GM08714 (cell line): ENCODE measurements at regions not wholly inside any gene's neighbourhood (a gene's known extent, or its start where the extent isn't known, plus 50 kb on each side); places are given as distances from the start of the nearest gene placed in this dataset.

Experiments used
- H3K4me3 ChIP-seq: fragments of 200-500 bp; sonication (Bioruptor generic); 2 replicates; pipeline ENCODE4 v1.5.1; 2014; ENCODE audit warnings: mild to moderate bottlenecking, low read length, inconsistent platforms
- ZNF274 ChIP-seq: IDR thresholded peaks from 2 replicates; pipeline ENCODE4 v1.6.1; 2012; ENCODE audit warnings: mild to moderate bottlenecking, low read depth, low read length

DNA sequence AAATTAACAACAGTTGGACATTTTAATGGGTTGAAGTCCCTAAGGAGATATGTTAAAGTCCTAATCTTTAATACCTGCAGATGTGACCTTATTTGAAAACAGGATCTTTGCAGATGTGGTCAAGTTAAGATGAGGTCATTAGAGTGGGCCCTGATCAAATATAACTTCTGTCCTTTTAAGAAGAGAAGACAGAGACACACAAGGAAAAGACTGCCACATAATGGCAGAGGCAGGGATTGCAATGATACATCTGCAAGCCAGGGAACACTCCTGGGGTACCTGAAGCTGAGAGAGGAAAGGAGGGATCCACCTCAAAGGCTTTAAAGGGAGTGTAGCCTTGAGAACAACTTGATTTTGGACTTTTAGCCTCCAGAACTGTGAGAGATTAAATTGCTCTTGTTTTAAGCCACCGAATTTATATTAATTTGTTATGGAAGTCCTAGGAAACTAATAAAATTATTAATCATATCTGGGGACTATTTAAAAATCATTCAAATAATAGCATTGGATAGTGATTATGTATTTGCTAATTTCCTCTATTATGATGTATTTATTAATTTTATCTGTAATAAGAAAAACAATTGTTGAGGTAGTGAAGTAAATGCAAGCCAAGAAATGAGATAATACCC, 700.0 kb upstream of the PCDH15 start:
- no peak for TF ChIP-seq ZNF274
- no peak overlapping the region for H3K4me3 ChIP-seq

DNA sequence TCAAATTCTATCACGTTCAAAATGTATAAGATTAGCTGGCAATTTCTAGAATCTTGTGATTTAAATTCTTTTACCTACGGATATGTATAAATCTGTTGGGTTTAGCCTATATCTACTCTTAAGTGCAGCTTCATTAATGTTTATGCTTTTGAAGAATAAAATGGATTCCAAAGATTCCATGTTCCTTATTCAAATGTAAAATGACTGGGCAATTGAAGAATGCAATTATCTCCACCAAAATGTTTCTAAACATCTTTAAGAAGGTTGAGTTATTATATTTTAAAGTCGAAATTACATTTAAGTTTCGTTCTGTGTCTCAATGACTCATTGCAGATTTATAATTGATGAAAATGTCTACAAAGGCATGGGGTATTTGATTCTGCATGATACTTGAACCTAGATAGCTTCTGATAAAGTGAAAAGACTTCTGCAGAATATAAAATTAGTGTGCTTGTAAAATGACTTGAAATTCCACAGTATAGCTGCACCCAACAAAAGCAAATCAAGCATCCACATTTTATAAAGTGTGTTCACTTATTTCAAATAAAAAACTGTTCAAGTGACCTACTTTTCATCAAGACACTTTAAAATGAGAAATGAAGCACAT, 697.0 kb upstream of the PCDH15 start:
- no peak for TF ChIP-seq ZNF274
- H3K4me3 ChIP-seq: no peak overlapping the region

DNA sequence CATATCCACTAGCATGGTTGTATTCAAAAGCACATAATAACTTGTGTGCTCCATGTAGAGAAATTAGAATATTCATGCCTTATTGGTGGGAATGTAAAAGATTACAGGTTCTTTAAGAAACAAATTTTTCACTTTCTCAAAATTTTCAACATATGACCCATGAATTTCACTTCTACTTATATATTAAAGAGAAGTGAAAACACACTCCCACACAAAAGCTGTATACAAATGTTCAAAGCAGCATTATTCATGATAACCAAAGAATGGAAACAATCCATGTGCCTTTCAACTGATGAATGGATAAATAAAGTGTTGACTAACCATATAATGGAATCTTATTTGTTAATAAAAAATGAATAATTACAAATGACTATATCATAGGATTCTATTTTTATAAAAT, 694.5 kb upstream of the PCDH15 start:
- no peak for TF ChIP-seq ZNF274
- H3K4me3 ChIP-seq: no peak overlapping the region

DNA sequence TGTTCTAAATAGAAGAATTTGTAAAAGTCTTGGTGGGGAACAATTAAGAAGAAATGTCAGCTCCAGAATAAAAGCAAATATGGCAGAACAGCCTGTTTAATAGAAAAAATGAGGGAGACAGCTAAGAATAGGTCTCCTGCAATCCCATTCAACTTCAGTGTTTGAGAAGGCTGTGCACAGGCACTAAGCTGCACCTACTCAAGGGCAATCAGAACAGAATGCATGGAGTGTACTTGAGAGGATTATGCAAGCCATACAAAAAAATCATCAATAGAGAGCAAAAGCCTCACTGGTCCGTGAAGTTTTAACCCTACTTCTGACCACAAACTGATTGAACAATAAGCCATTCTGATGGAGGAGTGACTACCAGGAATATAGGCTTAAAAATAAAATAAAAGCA, 690.7 kb upstream of the PCDH15 start:
- no peak for TF ChIP-seq ZNF274
- no peak overlapping the region for H3K4me3 ChIP-seq

- H3K4me3 ChIP-seq: no peak overlapping the region
- TF ChIP-seq ZNF274: no peak
These were observed 684.8 kb upstream of the PCDH15 start for GRCh38 chr10:55485827-55486226.

- TF ChIP-seq ZNF274: no peak
- H3K4me3 ChIP-seq: no peak overlapping the region
These were observed 675.1 kb upstream of the PCDH15 start for GRCh38 chr10:55476129-55476528.

DNA sequence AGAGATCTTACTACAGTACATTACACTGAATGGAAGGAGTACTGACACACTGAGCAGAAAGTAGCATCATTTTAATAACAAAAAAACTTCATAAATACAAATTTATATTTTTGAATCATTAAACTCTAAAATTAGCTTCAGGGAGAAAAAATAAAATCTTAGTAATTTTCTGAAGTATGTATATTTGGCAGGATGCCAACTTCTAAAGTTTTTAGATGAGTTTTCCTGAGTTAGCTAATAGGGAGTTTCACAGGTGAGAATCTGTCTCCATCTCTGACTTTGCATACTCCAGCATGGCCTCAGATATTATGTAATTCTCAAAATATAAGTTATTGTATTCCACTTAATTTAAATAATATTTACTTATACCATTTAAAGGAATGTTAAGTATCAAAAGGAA, 673.2 kb upstream of the PCDH15 start:
- H3K4me3 ChIP-seq: no peak overlapping the region
- no peak for TF ChIP-seq ZNF274

GRCh38 chr10:55470840-55471239, 669.8 kb upstream of the PCDH15 start:
- H3K4me3 ChIP-seq: no peak overlapping the region
- TF ChIP-seq ZNF274: no peak

- no peak for TF ChIP-seq ZNF274
- no peak overlapping the region for H3K4me3 ChIP-seq
These were observed 665.9 kb upstream of the PCDH15 start for GRCh38 chr10:55466806-55467504.

DNA sequence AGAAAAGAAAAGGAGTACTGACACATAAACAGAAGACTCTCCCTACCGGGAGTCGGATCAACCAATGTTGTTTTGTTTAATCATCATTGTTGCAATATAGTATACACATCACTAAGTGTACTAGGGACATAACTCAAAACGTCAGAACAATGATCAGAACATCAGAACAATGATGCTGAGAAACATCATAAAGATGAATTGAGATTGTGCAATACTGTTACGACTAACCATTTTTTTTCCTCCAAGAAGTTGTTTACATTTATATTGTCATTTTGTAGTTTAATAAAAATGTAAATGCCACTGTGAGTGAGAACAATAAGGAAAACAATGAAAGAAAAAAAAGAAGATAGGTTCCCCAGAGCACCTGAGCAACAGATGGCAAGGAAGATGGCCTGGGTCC, 663.1 kb upstream of the PCDH15 start:
- TF ChIP-seq ZNF274: no peak
- H3K4me3 ChIP-seq: no peak overlapping the region

- no peak for TF ChIP-seq ZNF274
- no peak overlapping the region for H3K4me3 ChIP-seq
These were observed 659.0 kb upstream of the PCDH15 start for GRCh38 chr10:55460008-55460407.

DNA sequence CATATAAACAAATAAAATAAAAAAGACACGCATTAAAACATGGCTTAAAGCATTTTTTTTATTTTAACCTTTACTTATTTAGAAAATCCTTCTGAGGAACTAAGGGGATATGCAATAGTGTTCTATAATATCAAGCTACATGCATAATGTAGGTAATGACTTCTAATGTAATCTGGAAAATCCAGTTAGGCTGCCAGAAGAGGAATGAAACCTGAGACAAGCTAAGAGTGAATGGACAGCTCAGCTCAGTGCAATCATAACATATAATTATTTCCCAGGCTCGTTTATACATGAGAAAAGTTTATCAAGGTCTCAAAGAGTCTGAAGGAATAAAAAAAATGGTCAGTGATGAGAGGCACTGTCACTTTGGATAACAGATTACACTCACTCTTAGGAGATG, 649.0 kb upstream of the PCDH15 start:
- no peak for TF ChIP-seq ZNF274
- no peak overlapping the region for H3K4me3 ChIP-seq

DNA sequence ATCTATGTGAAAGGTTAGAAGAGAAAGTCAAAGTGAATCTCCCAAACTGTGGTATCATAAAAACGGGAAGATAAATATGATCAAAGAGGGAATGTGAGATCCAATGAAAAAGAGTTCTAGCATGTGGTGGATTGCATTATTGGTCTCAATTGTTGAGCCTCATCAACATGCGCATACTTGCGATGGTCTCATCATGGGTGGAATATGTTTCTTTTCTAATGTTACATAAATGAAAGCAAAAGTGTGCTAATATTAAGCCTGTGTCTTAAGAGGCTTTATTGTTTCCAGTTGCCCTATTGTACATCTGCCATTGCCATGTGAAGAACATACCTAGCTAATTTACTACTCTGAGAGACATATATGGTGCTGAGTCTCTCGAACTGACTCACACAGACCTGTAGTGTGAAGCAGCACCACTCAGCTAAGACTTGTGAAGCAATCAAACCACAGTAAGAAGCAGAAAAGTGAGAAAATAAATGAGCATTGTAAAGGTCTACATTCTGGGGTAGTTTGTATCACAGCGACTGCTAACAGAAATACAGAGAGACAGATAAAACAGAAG, 645.5 kb upstream of the PCDH15 start:
- H3K4me3 ChIP-seq: no peak overlapping the region
- TF ChIP-seq ZNF274: no peak

- no peak for TF ChIP-seq ZNF274
- H3K4me3 ChIP-seq: no peak overlapping the region
These were observed 640.7 kb upstream of the PCDH15 start for GRCh38 chr10:55441777-55442176.

DNA sequence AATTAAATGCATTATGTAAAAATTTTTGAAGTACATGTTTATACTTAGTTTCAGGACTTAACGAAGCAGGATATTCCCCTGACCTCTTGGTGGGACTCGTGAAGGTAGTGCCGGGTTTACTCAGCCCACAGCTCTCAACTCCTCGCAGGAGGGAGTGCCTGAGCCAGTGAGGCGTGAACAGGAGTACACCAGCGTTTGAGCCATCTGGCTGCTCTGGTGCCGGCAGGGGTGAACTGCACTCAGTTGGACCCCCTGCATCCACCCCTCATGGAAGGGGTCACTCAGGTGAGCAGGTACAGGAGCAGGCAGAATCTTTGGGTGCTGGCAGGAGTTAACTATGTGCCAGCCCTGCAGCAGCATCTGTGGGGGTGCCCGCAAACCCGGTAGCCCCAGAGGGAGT, 625.1 kb upstream of the PCDH15 start:
- no peak for TF ChIP-seq ZNF274
- no peak overlapping the region for H3K4me3 ChIP-seq
